ENCODE measurements at regions not wholly inside any gene's neighbourhood (a gene's known extent, or its start where the extent isn't known, plus 50 kb on each side); places are given as distances from the start of the nearest gene placed in this dataset.

- TF ChIP-seq POLR2A (IDR thresholded peaks at IDR 0.05; ENCODE audit: borderline replicate concordance, extremely low read depth, insufficient read depth, insufficient read length) (no peak), CTCF (IDR thresholded peaks at IDR 0.05 in 2 of 3, conservative IDR thresholded peaks at IDR 0.05 in 1 of 3; ENCODE audit: borderline replicate concordance in 1 of 3, insufficient read depth in 1 of 3, low read depth in 2 of 3, low read length in 2 of 3) (no peak), CEBPB (IDR thresholded peaks at IDR 0.05; ENCODE audit: low read depth) (no peak), YY1 (IDR thresholded peaks at IDR 0.05; ENCODE audit: extremely low read depth, insufficient replicate concordance, low read depth, low read length) (no peak), FOSL1 (IDR thresholded peaks at IDR 0.05; ENCODE audit: low read depth) (no peak), EZH2 (IDR thresholded peaks at IDR 0.05) (no peak), ELF1 (IDR thresholded peaks at IDR 0.05; ENCODE audit: borderline replicate concordance, low read depth) (no peak), MAX (IDR thresholded peaks at IDR 0.05) (no peak), SP1 (IDR thresholded peaks at IDR 0.05; ENCODE audit: low read depth) (no peak), POLR2AphosphoS5 (IDR thresholded peaks at IDR 0.05; ENCODE audit: low read depth, low read length) (no peak), ZNF274 (IDR thresholded peaks at IDR 0.05; ENCODE audit: low read depth, low read length) (no peak), SIN3A (IDR thresholded peaks at IDR 0.05; ENCODE audit: low read depth) (no peak), TCF7L2 (IDR thresholded peaks at IDR 0.05; ENCODE audit: borderline replicate concordance, extremely low read depth, insufficient read depth, insufficient read length) (no peak), REST (IDR thresholded peaks at IDR 0.05; ENCODE audit: low read depth) (no peak)
Observed at GRCh38 chr13:107545946-107546502, 669.3 kb downstream of the LIG4 start.
